ENCODE measurements at regions not wholly inside any gene's neighbourhood (a gene's known extent, or its start where the extent isn't known, plus 50 kb on each side); places are given as distances from the start of the nearest gene placed in this dataset.

GRCh38 chr2:207227062-207227748 lies 61.5 kb upstream of the KLF7 start:
- H3K27me3 Mint-ChIP-seq (ENCODE audit: low read depth), result peaks cover 3% of the 10 kb centered on the region
- peak overlapping the region; percentile 9 to 63 (median 62) for H3K4me3 Mint-ChIP-seq
- no peaks in the 10 kb centered on the region for H3K9me3 Mint-ChIP-seq
- H3K27ac Mint-ChIP-seq, result peak overlapping the region; percentile 9 to 93 (median 89)
- no peak for TF ChIP-seq CTCF (IDR thresholded peaks at IDR 0.05; ENCODE audit: unreplicated experiment in 3 of 3)
- peaks cover 43% of the 10 kb centered on the region for H3K4me1 Mint-ChIP-seq
- no peaks in the 10 kb centered on the region for H3K36me3 Mint-ChIP-seq (ENCODE audit: low read depth)

GRCh38 chr2:207227749-207228145 lies 62.0 kb upstream of the KLF7 start:
- TF ChIP-seq CTCF (IDR thresholded peaks at IDR 0.05; ENCODE audit: unreplicated experiment in 3 of 3), result no peak
- Mint-ChIP-seq H3K27me3 (ENCODE audit: low read depth) (peaks cover 3% of the 10 kb centered on the region), H3K4me1 (peaks cover 43% of the 10 kb centered on the region), H3K36me3 (ENCODE audit: low read depth) (no peaks in the 10 kb centered on the region), H3K4me3 (peak overlapping the region in 1 of 3 experiments; percentile 35), H3K9me3 (no peaks in the 10 kb centered on the region), H3K27ac (peak overlapping the region; percentile 9 to 93 (median 89))

- no peaks in the 10 kb centered on the region for H3K36me3 Mint-ChIP-seq (ENCODE audit: low read depth)
- peak overlapping the region in 2 of 3 experiments; percentile 8 to 54 for H3K4me3 Mint-ChIP-seq
- H3K4me1 Mint-ChIP-seq, result peaks cover 43% of the 10 kb centered on the region
- H3K27ac Mint-ChIP-seq, result peak overlapping the region; percentile 9 to 52 (median 21)
- no peak for TF ChIP-seq CTCF (IDR thresholded peaks at IDR 0.05; ENCODE audit: unreplicated experiment in 3 of 3)
- no peaks in the 10 kb centered on the region for H3K9me3 Mint-ChIP-seq
- H3K27me3 Mint-ChIP-seq (ENCODE audit: low read depth), result peaks cover 3% of the 10 kb centered on the region
These were observed 62.7 kb upstream of the KLF7 start for GRCh38 chr2:207228402-207228801.

GRCh38 chr2:207229161-207229560 lies 63.4 kb upstream of the KLF7 start:
- no peak for TF ChIP-seq CTCF (IDR thresholded peaks at IDR 0.05; ENCODE audit: unreplicated experiment in 3 of 3)
- no peaks in the 10 kb centered on the region for H3K27me3 Mint-ChIP-seq (ENCODE audit: low read depth)
- H3K27ac Mint-ChIP-seq, result no peak overlapping the region
- H3K9me3 Mint-ChIP-seq, result no peaks in the 10 kb centered on the region
- peak overlapping the region in 2 of 3 experiments; percentile 25 to 36 for H3K4me3 Mint-ChIP-seq
- no peaks in the 10 kb centered on the region for H3K36me3 Mint-ChIP-seq (ENCODE audit: low read depth)
- peaks cover 43% of the 10 kb centered on the region for H3K4me1 Mint-ChIP-seq

- TF ChIP-seq CTCF (IDR thresholded peaks at IDR 0.05; ENCODE audit: unreplicated experiment in 3 of 3), result peak; percentile 40 to 42 (median 40)
These were observed 64.7 kb upstream of the KLF7 start for GRCh38 chr2:207230261-207231105.

More at GRCh38 chr2:207230261-207231105, 64.7 kb upstream of the KLF7 start:
- no peak overlapping the region for H3K4me3 Mint-ChIP-seq
- peaks cover 37% of the 10 kb centered on the region for H3K4me1 Mint-ChIP-seq
- H3K9me3 Mint-ChIP-seq, result no peaks in the 10 kb centered on the region
- no peak overlapping the region for H3K27ac Mint-ChIP-seq
- H3K36me3 Mint-ChIP-seq (ENCODE audit: low read depth), result no peaks in the 10 kb centered on the region
- H3K27me3 Mint-ChIP-seq (ENCODE audit: low read depth), result no peaks in the 10 kb centered on the region
